ENCODE measurements at regions not wholly inside any gene's neighbourhood (a gene's known extent, or its start where the extent isn't known, plus 50 kb on each side); places are given as distances from the start of the nearest gene placed in this dataset.

GRCh38 chrX:38999967-39000745, 198.9 kb downstream of the MID1IP1 start:
- no peaks in the 10 kb centered on the region for H3K27me3 ChIP-seq (ENCODE audit: control insufficient read depth, insufficient read depth, low read length)
- H3K4me3 ChIP-seq (ENCODE audit: low read depth, low read length) = no peak overlapping the region
- no peak for TF ChIP-seq CTCF (IDR thresholded peaks at IDR 0.05; ENCODE audit: insufficient read depth, low read depth, low read length)
- DNase-seq (ENCODE audit: low read depth) = peak; percentile 59
- POLR2A ChIA-PET = no interaction called here
- CTCF ChIA-PET = interaction anchor here (1.0 kb wide), 1 partner anchor 229 kb away, joined by 3 read pairs; no protein-coding TSS in a partner anchor
- H3K36me3 ChIP-seq (ENCODE audit: control insufficient read depth, insufficient read depth, low read length) = no peaks in the 10 kb centered on the region

GRCh38 chrX:39000802-39001201, 199.5 kb downstream of the MID1IP1 start:
- no peak for TF ChIP-seq CTCF (IDR thresholded peaks at IDR 0.05; ENCODE audit: insufficient read depth, low read depth, low read length)
- ChIA-PET CTCF (interaction anchor here (1.0 kb wide), 1 partner anchor 230 kb away, joined by 3 read pairs; no protein-coding TSS in a partner anchor), POLR2A (no interaction called here)
- Histone ChIP-seq H3K4me3 (ENCODE audit: low read depth, low read length) (no peak overlapping the region), H3K36me3 (ENCODE audit: control insufficient read depth, insufficient read depth, low read length) (no peaks in the 10 kb centered on the region), H3K27me3 (ENCODE audit: control insufficient read depth, insufficient read depth, low read length) (no peaks in the 10 kb centered on the region)
- no peak for DNase-seq (ENCODE audit: low read depth)

- CTCF ChIA-PET = interaction anchor here (1.1 kb wide), 1 partner anchor 147 kb away, joined by 4 read pairs; no protein-coding TSS in a partner anchor
Measured at GRCh38 chrX:39002466-39002865, 201.2 kb downstream of the MID1IP1 start.

GRCh38 chrX:39008549-39008948, 207.3 kb downstream of the MID1IP1 start:
- no peaks in the 10 kb centered on the region for H3K36me3 ChIP-seq (ENCODE audit: control insufficient read depth, insufficient read depth, low read length)
- CTCF ChIA-PET = no interaction called here

More at GRCh38 chrX:39002466-39002865, 201.2 kb downstream of the MID1IP1 start:
- POLR2A ChIA-PET = no interaction called here
- DNase-seq (ENCODE audit: low read depth) = no peak
- no peak overlapping the region for H3K4me3 ChIP-seq (ENCODE audit: low read depth, low read length)
- no peaks in the 10 kb centered on the region for H3K36me3 ChIP-seq (ENCODE audit: control insufficient read depth, insufficient read depth, low read length)
- no peaks in the 10 kb centered on the region for H3K27me3 ChIP-seq (ENCODE audit: control insufficient read depth, insufficient read depth, low read length)
- TF ChIP-seq CTCF (IDR thresholded peaks at IDR 0.05; ENCODE audit: insufficient read depth, low read depth, low read length) = no peak

More at GRCh38 chrX:39008549-39008948, 207.3 kb downstream of the MID1IP1 start:
- TF ChIP-seq CTCF (IDR thresholded peaks at IDR 0.05; ENCODE audit: insufficient read depth, low read depth, low read length) = no peak
- POLR2A ChIA-PET = no interaction called here
- H3K4me3 ChIP-seq (ENCODE audit: low read depth, low read length) = no peak overlapping the region
- DNase-seq (ENCODE audit: low read depth) = no peak
- no peaks in the 10 kb centered on the region for H3K27me3 ChIP-seq (ENCODE audit: control insufficient read depth, insufficient read depth, low read length)

Data from BJ (cell line).